SK-N-SH (cell line): ENCODE measurements at regions not wholly inside any gene's neighbourhood (a gene's known extent, or its start where the extent isn't known, plus 50 kb on each side); places are given as distances from the start of the nearest gene placed in this dataset.

Experiments
- CTCF ChIA-PET: fragments of 300-600, 350-600 bp; formaldehyde crosslinking; extraction: SDS; loops from one replicate; lab custom pipeline; 2021; lab: Yijun Ruan, JAX
- POLR2A ChIA-PET: fragments of 350-600 bp; sonication (Branson Sonifier 250); formaldehyde crosslinking; extraction: SDS; loops from one replicate; lab custom pipeline; 2020; ENCODE audit warnings: antibody characterized with exemption, inconsistent platforms; lab: Yijun Ruan, JAX
- DNase-seq: peaks from one replicate; pipeline ENCODE4 v3.0.0; 2012
- H2AFZ ChIP-seq: fragments of 200-600 bp; sonication (generic); 2 replicates; pipeline ENCODE4 v1.8.1; 2016; ENCODE audit warnings: antibody characterized with exemption, mild to moderate bottlenecking, low read depth
- H3F3A ChIP-seq: fragments of 200-600 bp; sonication (generic); replicated peaks from 2 replicates; pipeline ENCODE3; 2016; ENCODE audit warnings: antibody characterized with exemption, mild to moderate bottlenecking; ENCODE audit not compliant: insufficient read depth
- H3K27ac ChIP-seq, 2 experiments: fragments of 200-500 bp in 1 of 2; fragments of 200-600 bp in 1 of 2; sonication (Bioruptor generic) in 1 of 2; sonication (generic), shearing (Covaris generic) in 1 of 2; 2 replicates each; pipeline versions ENCODE4 v1.5.1 to v1.6.1; 2014 to 2016; ENCODE audit warnings: low read depth in 2 of 2, inconsistent platforms in 1 of 2, low read length in 1 of 2, mild to moderate bottlenecking in 1 of 2, mixed read lengths in 1 of 2
- H3K27me3 ChIP-seq: fragments of 200-600 bp; sonication (generic), shearing (Covaris generic); 2 replicates; pipeline ENCODE4 v1.6.1; 2016; ENCODE audit warnings: mixed run types; ENCODE audit not compliant: insufficient read depth
- H3K36me3 ChIP-seq, 2 experiments: fragments of 200-500 bp in 1 of 2; fragments of 200-600 bp in 1 of 2; sonication (Bioruptor generic) in 1 of 2; sonication (generic) in 1 of 2; replicated peaks in 1 of 2; 2 replicates each; pipeline versions ENCODE3 to v1.5.1; 2014 to 2016; ENCODE audit warnings: low read length in 1 of 2, mild to moderate bottlenecking in 1 of 2; ENCODE audit not compliant: insufficient read depth in 2 of 2, control insufficient read depth in 1 of 2
- H3K4me1 ChIP-seq, 2 experiments: fragments of 200-500 bp in 1 of 2; fragments of 200-600 bp in 1 of 2; sonication (Bioruptor generic) in 1 of 2; sonication (generic), shearing (Covaris generic) in 1 of 2; 2 replicates each; pipeline versions ENCODE4 v1.5.1 to v1.6.1; 2014 to 2016; ENCODE audit warnings: low read depth in 1 of 2, low read length in 1 of 2, mixed run types in 1 of 2; ENCODE audit not compliant: insufficient read depth in 2 of 2, control insufficient read depth in 1 of 2
- H3K4me2 ChIP-seq: fragments of 200-600 bp; sonication (generic), shearing (Covaris generic); 2 replicates; pipeline ENCODE4 v1.6.1; 2017; ENCODE audit warnings: mixed run types
- H3K4me3 ChIP-seq, 2 experiments: fragments of 200-500 bp in 1 of 2; fragments of 200-600 bp in 1 of 2; sonication (Bioruptor generic) in 1 of 2; sonication (generic), shearing (Covaris generic) in 1 of 2; 2 replicates each; pipeline versions ENCODE4 v1.5.1 to v1.8.1; 2014 to 2016; ENCODE audit warnings: low read depth in 2 of 2, inconsistent platforms in 1 of 2, low read length in 1 of 2, mild to moderate bottlenecking in 1 of 2, mixed read lengths in 1 of 2, moderate library complexity in 1 of 2
- H3K79me2 ChIP-seq: fragments of 200-600 bp; sonication (generic); 2 replicates; pipeline ENCODE4 v1.8.1; 2017; ENCODE audit warnings: mild to moderate bottlenecking; ENCODE audit not compliant: insufficient read depth
- H3K9ac ChIP-seq: fragments of 200-600 bp; sonication (generic); 2 replicates; pipeline ENCODE4 v1.6.1; 2017; ENCODE audit warnings: mixed run types
- H3K9me2 ChIP-seq: fragments of 200-600 bp; sonication (generic); 2 replicates; pipeline ENCODE4 v1.6.1; 2017; ENCODE audit warnings: mixed run types
- H3K9me3 ChIP-seq: fragments of 200-600 bp; sonication (generic); 2 replicates; pipeline ENCODE4 v1.6.1; 2017; ENCODE audit warnings: mixed run types, mild to moderate bottlenecking, moderate library complexity
- H4K20me1 ChIP-seq: fragments of 200-600 bp; sonication (generic); 2 replicates; pipeline ENCODE4 v1.6.1; 2017; ENCODE audit warnings: mild to moderate bottlenecking, mixed run types; ENCODE audit not compliant: insufficient read depth
- ELF1 ChIP-seq: IDR thresholded peaks from 2 replicates; pipeline ENCODE4 v1.4.0; 2012
- EP300 ChIP-seq, 2 experiments: IDR thresholded peaks; 2 replicates each; pipeline versions ENCODE4 v1.4.0 to v1.6.1; 2012; ENCODE audit warnings: borderline replicate concordance in 1 of 2, low read depth in 1 of 2, low read length in 1 of 2
- GATA2 ChIP-seq: sonication (generic); formaldehyde crosslinking; IDR thresholded peaks from 2 replicates; pipeline ENCODE4 v1.5.0; 2020; ENCODE audit warnings: mild to moderate bottlenecking, missing genetic modification reagents
- MEF2A ChIP-seq: IDR thresholded peaks from 2 replicates; pipeline ENCODE4 v1.4.0; 2012; ENCODE audit warnings: low read depth, borderline replicate concordance
- RAD21 ChIP-seq: IDR thresholded peaks from 2 replicates; pipeline ENCODE4 v1.6.1; 2012; ENCODE audit warnings: mild to moderate bottlenecking, low read length
- RCOR1 ChIP-seq: fragments of 150-350 bp; IDR thresholded peaks from 2 replicates; pipeline ENCODE4 v1.6.1; 2017; ENCODE audit warnings: antibody characterized with exemption, low read length
- SIN3A ChIP-seq: IDR thresholded peaks from 2 replicates; pipeline ENCODE4 v1.6.1; 2012; ENCODE audit warnings: low read depth, mild to moderate bottlenecking, low read length, moderate library complexity, borderline replicate concordance
- SMC3 ChIP-seq: IDR thresholded peaks from 2 replicates; pipeline ENCODE4 v1.6.1; 2012; ENCODE audit warnings: low read depth, low read length, improper control_type of control experiment
- TCF12 ChIP-seq: IDR thresholded peaks from 2 replicates; pipeline ENCODE4 v1.4.0; 2012
- TEAD4 ChIP-seq: IDR thresholded peaks from 2 replicates; pipeline ENCODE4 v1.4.0; 2012; ENCODE audit warnings: mild to moderate bottlenecking, borderline replicate concordance; ENCODE audit not compliant: insufficient read depth
- ZBTB33 ChIP-seq: IDR thresholded peaks from 2 replicates; pipeline ENCODE4 v1.4.0; 2012; ENCODE audit warnings: low read depth, borderline replicate concordance
- WGBS: methylation state at CpG from one replicate; pipeline ENCODE4 v1.1.6; 2017; ENCODE audit warnings: low lambda C conversion rate; 5-methylcytosine and 5-hydroxymethylcytosine counted together
- TF ChIP-seq, protein P1 (sequence below): IDR thresholded peaks from 2 replicates; pipeline ENCODE4 v1.4.0; 2012; ENCODE audit warnings: low read depth
- TF ChIP-seq, protein P2 (sequence below): fragments of 200-600 bp; sonication (generic); IDR thresholded peaks from 2 replicates; pipeline ENCODE4 v1.6.1; 2017; ENCODE audit warnings: antibody characterized with exemption, mild to moderate bottlenecking, moderate library complexity
- TF ChIP-seq, protein P3 (sequence below): fragments of 150-350 bp; IDR thresholded peaks from 2 replicates; pipeline ENCODE4 v1.6.1; 2017; ENCODE audit warnings: antibody characterized with exemption, low read length, low read depth, borderline replicate concordance
- TF ChIP-seq, protein P4 (sequence below): fragments of 150-350 bp; IDR thresholded peaks from 2 replicates; pipeline ENCODE4 v1.6.1; 2016; ENCODE audit warnings: mild to moderate bottlenecking, low read depth, low read length

DNA sequence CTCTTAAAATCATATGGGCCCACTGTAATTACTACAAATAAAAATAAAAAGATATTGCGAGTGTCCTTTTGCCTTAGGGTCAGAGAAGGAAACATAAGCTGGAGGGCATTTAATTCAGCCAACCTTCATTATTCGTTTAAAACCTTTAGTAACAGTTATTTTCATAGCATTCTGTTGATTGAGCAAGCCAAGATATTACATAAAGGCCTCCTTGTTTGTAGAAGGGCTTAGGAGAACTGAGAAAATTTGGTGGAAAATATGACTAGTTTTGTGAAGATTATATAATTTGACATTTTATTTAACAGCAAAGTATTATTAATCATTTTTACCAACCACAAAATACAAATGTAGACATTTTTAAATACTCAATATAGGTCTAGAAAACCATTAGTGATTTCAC lies 62.2 kb downstream of the COX7C start:
- Histone ChIP-seq H3K27ac (no peak overlapping the region), H3K79me2 (no peaks in the 10 kb centered on the region), H3K27me3 (no peaks in the 10 kb centered on the region), H3K36me3 (no peaks in the 10 kb centered on the region), H3K9me2 (no peaks in the 10 kb centered on the region), H3K9me3 (no peaks in the 10 kb centered on the region), H3K9ac (no peak overlapping the region), H4K20me1 (no peaks in the 10 kb centered on the region), H3F3A (no peaks in the 10 kb centered on the region), H3K4me2 (no peak overlapping the region), H3K4me1 (no peaks in the 10 kb centered on the region), H2AFZ (no peak overlapping the region), H3K4me3 (no peak overlapping the region)
- TF ChIP-seq, protein P1, sequence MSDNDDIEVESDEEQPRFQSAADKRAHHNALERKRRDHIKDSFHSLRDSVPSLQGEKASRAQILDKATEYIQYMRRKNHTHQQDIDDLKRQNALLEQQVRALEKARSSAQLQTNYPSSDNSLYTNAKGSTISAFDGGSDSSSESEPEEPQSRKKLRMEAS = no peak
- no peak for TF ChIP-seq TCF12
- TF ChIP-seq MEF2A = no peak
- no peak for TF ChIP-seq GATA2 (CRISPR knock-in tag)
- TF ChIP-seq RAD21 = no peak
- TF ChIP-seq, protein P2, sequence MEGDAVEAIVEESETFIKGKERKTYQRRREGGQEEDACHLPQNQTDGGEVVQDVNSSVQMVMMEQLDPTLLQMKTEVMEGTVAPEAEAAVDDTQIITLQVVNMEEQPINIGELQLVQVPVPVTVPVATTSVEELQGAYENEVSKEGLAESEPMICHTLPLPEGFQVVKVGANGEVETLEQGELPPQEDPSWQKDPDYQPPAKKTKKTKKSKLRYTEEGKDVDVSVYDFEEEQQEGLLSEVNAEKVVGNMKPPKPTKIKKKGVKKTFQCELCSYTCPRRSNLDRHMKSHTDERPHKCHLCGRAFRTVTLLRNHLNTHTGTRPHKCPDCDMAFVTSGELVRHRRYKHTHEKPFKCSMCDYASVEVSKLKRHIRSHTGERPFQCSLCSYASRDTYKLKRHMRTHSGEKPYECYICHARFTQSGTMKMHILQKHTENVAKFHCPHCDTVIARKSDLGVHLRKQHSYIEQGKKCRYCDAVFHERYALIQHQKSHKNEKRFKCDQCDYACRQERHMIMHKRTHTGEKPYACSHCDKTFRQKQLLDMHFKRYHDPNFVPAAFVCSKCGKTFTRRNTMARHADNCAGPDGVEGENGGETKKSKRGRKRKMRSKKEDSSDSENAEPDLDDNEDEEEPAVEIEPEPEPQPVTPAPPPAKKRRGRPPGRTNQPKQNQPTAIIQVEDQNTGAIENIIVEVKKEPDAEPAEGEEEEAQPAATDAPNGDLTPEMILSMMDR = no peak
- no peak for TF ChIP-seq EP300 (IDR thresholded peaks at IDR 0.05; ENCODE audit: borderline replicate concordance in 1 of 2, low read depth in 1 of 2, low read length in 1 of 2)
- TF ChIP-seq, protein P3, sequence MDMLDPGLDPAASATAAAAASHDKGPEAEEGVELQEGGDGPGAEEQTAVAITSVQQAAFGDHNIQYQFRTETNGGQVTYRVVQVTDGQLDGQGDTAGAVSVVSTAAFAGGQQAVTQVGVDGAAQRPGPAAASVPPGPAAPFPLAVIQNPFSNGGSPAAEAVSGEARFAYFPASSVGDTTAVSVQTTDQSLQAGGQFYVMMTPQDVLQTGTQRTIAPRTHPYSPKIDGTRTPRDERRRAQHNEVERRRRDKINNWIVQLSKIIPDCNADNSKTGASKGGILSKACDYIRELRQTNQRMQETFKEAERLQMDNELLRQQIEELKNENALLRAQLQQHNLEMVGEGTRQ = no peak
- TF ChIP-seq ELF1 = no peak
- no peak for TF ChIP-seq SMC3
- no peak for TF ChIP-seq RCOR1
- TF ChIP-seq SIN3A = no peak
- no peak for TF ChIP-seq TEAD4
- TF ChIP-seq ZBTB33 = no peak
- TF ChIP-seq, protein P4, sequence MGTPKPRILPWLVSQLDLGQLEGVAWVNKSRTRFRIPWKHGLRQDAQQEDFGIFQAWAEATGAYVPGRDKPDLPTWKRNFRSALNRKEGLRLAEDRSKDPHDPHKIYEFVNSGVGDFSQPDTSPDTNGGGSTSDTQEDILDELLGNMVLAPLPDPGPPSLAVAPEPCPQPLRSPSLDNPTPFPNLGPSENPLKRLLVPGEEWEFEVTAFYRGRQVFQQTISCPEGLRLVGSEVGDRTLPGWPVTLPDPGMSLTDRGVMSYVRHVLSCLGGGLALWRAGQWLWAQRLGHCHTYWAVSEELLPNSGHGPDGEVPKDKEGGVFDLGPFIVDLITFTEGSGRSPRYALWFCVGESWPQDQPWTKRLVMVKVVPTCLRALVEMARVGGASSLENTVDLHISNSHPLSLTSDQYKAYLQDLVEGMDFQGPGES = no peak
- no peak for DNase-seq
- 2% methylated on average over 2 of the region's 2 CpGs for WGBS
- CTCF ChIA-PET = interaction anchor here (0.6 to 1.7 kb wide), 4 partner anchors 10 to 769 kb away, joined by 3 to 10 read pairs (median 3); no protein-coding TSS in a partner anchor
- POLR2A ChIA-PET = no interaction called here
